ENCODE measurements at regions not wholly inside any gene's neighbourhood (a gene's known extent, or its start where the extent isn't known, plus 50 kb on each side); places are given as distances from the start of the nearest gene placed in this dataset.
A peak's percentile ranks its signal among the peaks of the same experiment; 100 is the strongest.
"Not testable (repeated sequence)": the region's sequence is repeated elsewhere in the genome, so short reads cannot be mapped to it uniquely, and the experiment has no call there.

GRCh38 chr10:131823601-131824099 is 77.2 kb upstream of the PPP2R2D start:
- H3K79me2 ChIP-seq (ENCODE audit: control insufficient read depth, insufficient read depth, low read length); H3K4me3 ChIP-seq (ENCODE audit: low read length); H3K79me1 ChIP-seq (ENCODE audit: low read length); H3K56ac ChIP-seq (ENCODE audit: low read length); DNase-seq; H3K27me3 ChIP-seq (ENCODE audit: insufficient read depth, low read length, poor library complexity); H4K8ac ChIP-seq (ENCODE audit: low read depth, low read length); H2BK120ac ChIP-seq (ENCODE audit: low read depth, low read length); H3K18ac ChIP-seq (ENCODE audit: low read length); H2AK5ac ChIP-seq (ENCODE audit: low read length); H2BK5ac ChIP-seq (ENCODE audit: low read length); H2BK15ac ChIP-seq (replicated peaks; ENCODE audit: low read depth); H3K9ac ChIP-seq (ENCODE audit: low read length); H3K4ac ChIP-seq (ENCODE audit: low read depth, low read length); H4K5ac ChIP-seq (ENCODE audit: low read length); H3K36me3 ChIP-seq (ENCODE audit: control insufficient read depth, insufficient read depth, low read length); H3K23ac ChIP-seq (ENCODE audit: low read length); H3K27ac ChIP-seq (ENCODE audit: low read depth, low read length); H3K4me1 ChIP-seq (ENCODE audit: control insufficient read depth, low read depth, low read length); H3K4me2 ChIP-seq (ENCODE audit: low read length): not testable (repeated sequence)
- WGBS (ENCODE audit: extremely low coverage, insufficient coverage, low lambda C conversion rate): no CpG with 5 or more reads among the region's 12 CpGs

GRCh38 chr10:131824371-131825149 is 76.2 kb upstream of the PPP2R2D start:
- Histone ChIP-seq H3K56ac (ENCODE audit: low read length) (peak overlapping the region; percentile 60), H4K5ac (ENCODE audit: low read length) (no peak overlapping the region), H3K36me3 (ENCODE audit: control insufficient read depth, insufficient read depth, low read length) (no peaks in the 10 kb centered on the region), H3K9ac (ENCODE audit: low read length) (no peak overlapping the region), H3K23ac (ENCODE audit: low read length) (no peak overlapping the region), H3K4me1 (ENCODE audit: control insufficient read depth, low read depth, low read length) (peaks cover 3% of the 10 kb centered on the region), H4K8ac (ENCODE audit: low read depth, low read length) (no peak overlapping the region), H2BK15ac (replicated peaks; ENCODE audit: low read depth) (no peak overlapping the region), H3K4ac (ENCODE audit: low read depth, low read length) (no peak overlapping the region), H3K79me2 (ENCODE audit: control insufficient read depth, insufficient read depth, low read length) (no peaks in the 10 kb centered on the region), H3K18ac (ENCODE audit: low read length) (peak overlapping the region; percentile 28), H2BK120ac (ENCODE audit: low read depth, low read length) (no peak overlapping the region), H3K4me2 (ENCODE audit: low read length) (no peak overlapping the region), H3K27me3 (ENCODE audit: insufficient read depth, low read length, poor library complexity) (no peaks in the 10 kb centered on the region), H2BK5ac (ENCODE audit: low read length) (no peak overlapping the region), H3K4me3 (ENCODE audit: low read length) (no peak overlapping the region), H3K79me1 (ENCODE audit: low read length) (no peaks in the 10 kb centered on the region), H2AK5ac (ENCODE audit: low read length) (no peak overlapping the region), H3K27ac (ENCODE audit: low read depth, low read length) (no peak overlapping the region)
- WGBS (ENCODE audit: extremely low coverage, insufficient coverage, low lambda C conversion rate): no CpG with 5 or more reads among the region's 24 CpGs
- peak; percentile 51 for DNase-seq

- Histone ChIP-seq H3K27ac (ENCODE audit: low read depth, low read length) (no peak overlapping the region), H3K36me3 (ENCODE audit: control insufficient read depth, insufficient read depth, low read length) (no peaks in the 10 kb centered on the region)
These were observed 75.5 kb upstream of the PPP2R2D start for GRCh38 chr10:131825150-131825848.

GRCh38 chr10:131825960-131826650 is 74.7 kb upstream of the PPP2R2D start:
- Histone ChIP-seq H4K8ac (ENCODE audit: low read depth, low read length) (no peak overlapping the region), H3K27ac (ENCODE audit: low read depth, low read length) (no peak overlapping the region), H3K27me3 (ENCODE audit: insufficient read depth, low read length, poor library complexity) (no peaks in the 10 kb centered on the region), H3K79me1 (ENCODE audit: low read length) (no peaks in the 10 kb centered on the region), H3K18ac (ENCODE audit: low read length) (no peak overlapping the region), H3K9ac (ENCODE audit: low read length) (no peak overlapping the region), H2BK120ac (ENCODE audit: low read depth, low read length) (no peak overlapping the region), H2BK5ac (ENCODE audit: low read length) (no peak overlapping the region), H2AK5ac (ENCODE audit: low read length) (no peak overlapping the region), H3K4me2 (ENCODE audit: low read length) (no peak overlapping the region), H4K5ac (ENCODE audit: low read length) (no peak overlapping the region), H3K4me3 (ENCODE audit: low read length) (no peak overlapping the region), H3K4me1 (ENCODE audit: control insufficient read depth, low read depth, low read length) (peaks cover 3% of the 10 kb centered on the region), H3K23ac (ENCODE audit: low read length) (no peak overlapping the region), H3K4ac (ENCODE audit: low read depth, low read length) (no peak overlapping the region), H3K56ac (ENCODE audit: low read length) (peak overlapping the region; percentile 15), H2BK15ac (replicated peaks; ENCODE audit: low read depth) (no peak overlapping the region), H3K79me2 (ENCODE audit: control insufficient read depth, insufficient read depth, low read length) (no peaks in the 10 kb centered on the region), H3K36me3 (ENCODE audit: control insufficient read depth, insufficient read depth, low read length) (no peaks in the 10 kb centered on the region)
- no CpG with 5 or more reads among the region's 15 CpGs for WGBS (ENCODE audit: extremely low coverage, insufficient coverage, low lambda C conversion rate)
- DNase-seq: no peak

More at GRCh38 chr10:131825150-131825848, 75.5 kb upstream of the PPP2R2D start:
- H3K23ac ChIP-seq (ENCODE audit: low read length): no peak overlapping the region
- H2BK5ac ChIP-seq (ENCODE audit: low read length): no peak overlapping the region
- H2BK120ac ChIP-seq (ENCODE audit: low read depth, low read length): no peak overlapping the region
- no peaks in the 10 kb centered on the region for H3K79me1 ChIP-seq (ENCODE audit: low read length)
- H2AK5ac ChIP-seq (ENCODE audit: low read length): no peak overlapping the region
- H3K9ac ChIP-seq (ENCODE audit: low read length): no peak overlapping the region
- H3K79me2 ChIP-seq (ENCODE audit: control insufficient read depth, insufficient read depth, low read length): no peaks in the 10 kb centered on the region
- H3K4ac ChIP-seq (ENCODE audit: low read depth, low read length): no peak overlapping the region
- no peak overlapping the region for H4K8ac ChIP-seq (ENCODE audit: low read depth, low read length)
- H3K56ac ChIP-seq (ENCODE audit: low read length): peak overlapping the region; percentile 34
- no peak overlapping the region for H3K4me3 ChIP-seq (ENCODE audit: low read length)
- no peak overlapping the region for H3K18ac ChIP-seq (ENCODE audit: low read length)
- H2BK15ac ChIP-seq (replicated peaks; ENCODE audit: low read depth): no peak overlapping the region
- H4K5ac ChIP-seq (ENCODE audit: low read length): no peak overlapping the region
- H3K4me2 ChIP-seq (ENCODE audit: low read length): no peak overlapping the region
- H3K27me3 ChIP-seq (ENCODE audit: insufficient read depth, low read length, poor library complexity): no peaks in the 10 kb centered on the region
- peak; percentile 26 for DNase-seq
- no CpG with 5 or more reads among the region's 15 CpGs for WGBS (ENCODE audit: extremely low coverage, insufficient coverage, low lambda C conversion rate)
- peaks cover 3% of the 10 kb centered on the region for H3K4me1 ChIP-seq (ENCODE audit: control insufficient read depth, low read depth, low read length)

- DNase-seq: no peak
- Histone ChIP-seq H3K4me3 (ENCODE audit: low read length) (no peak overlapping the region), H3K36me3 (ENCODE audit: control insufficient read depth, insufficient read depth, low read length) (no peaks in the 10 kb centered on the region), H2BK120ac (ENCODE audit: low read depth, low read length) (no peak overlapping the region), H2BK15ac (replicated peaks; ENCODE audit: low read depth) (no peak overlapping the region), H4K8ac (ENCODE audit: low read depth, low read length) (no peak overlapping the region), H3K27me3 (ENCODE audit: insufficient read depth, low read length, poor library complexity) (no peaks in the 10 kb centered on the region), H3K79me1 (ENCODE audit: low read length) (no peaks in the 10 kb centered on the region), H3K4ac (ENCODE audit: low read depth, low read length) (no peak overlapping the region), H3K56ac (ENCODE audit: low read length) (no peak overlapping the region), H3K23ac (ENCODE audit: low read length) (no peak overlapping the region), H3K79me2 (ENCODE audit: control insufficient read depth, insufficient read depth, low read length) (no peaks in the 10 kb centered on the region), H3K9ac (ENCODE audit: low read length) (no peak overlapping the region), H3K18ac (ENCODE audit: low read length) (no peak overlapping the region), H3K27ac (ENCODE audit: low read depth, low read length) (no peak overlapping the region), H2BK5ac (ENCODE audit: low read length) (no peak overlapping the region), H3K4me2 (ENCODE audit: low read length) (no peak overlapping the region), H4K5ac (ENCODE audit: low read length) (no peak overlapping the region), H2AK5ac (ENCODE audit: low read length) (no peak overlapping the region), H3K4me1 (ENCODE audit: control insufficient read depth, low read depth, low read length) (peaks cover 3% of the 10 kb centered on the region)
- no CpG with 5 or more reads among the region's 14 CpGs for WGBS (ENCODE audit: extremely low coverage, insufficient coverage, low lambda C conversion rate)
These were observed 71.5 kb upstream of the PPP2R2D start for GRCh38 chr10:131829156-131829930.
